IPS-18c (cell line): ENCODE measurements at regions not wholly inside any gene's neighbourhood (a gene's known extent, or its start where the extent isn't known, plus 50 kb on each side); places are given as distances from the start of the nearest gene placed in this dataset.

ENCODE experiments used
- H3K4me3 ChIP-seq: 2 replicates; pipeline ENCODE4 v1.7.0; 2013; ENCODE audit warnings: low read depth, mild to moderate bottlenecking, low read length, moderate library complexity; ENCODE audit not compliant: insufficient read depth
- H3K9me3 ChIP-seq: one replicate; pipeline ENCODE4 v1.6.1; 2013; ENCODE audit warnings: mild to moderate bottlenecking, low read length, moderate library complexity; ENCODE audit not compliant: control insufficient read depth, insufficient read depth

DNA sequence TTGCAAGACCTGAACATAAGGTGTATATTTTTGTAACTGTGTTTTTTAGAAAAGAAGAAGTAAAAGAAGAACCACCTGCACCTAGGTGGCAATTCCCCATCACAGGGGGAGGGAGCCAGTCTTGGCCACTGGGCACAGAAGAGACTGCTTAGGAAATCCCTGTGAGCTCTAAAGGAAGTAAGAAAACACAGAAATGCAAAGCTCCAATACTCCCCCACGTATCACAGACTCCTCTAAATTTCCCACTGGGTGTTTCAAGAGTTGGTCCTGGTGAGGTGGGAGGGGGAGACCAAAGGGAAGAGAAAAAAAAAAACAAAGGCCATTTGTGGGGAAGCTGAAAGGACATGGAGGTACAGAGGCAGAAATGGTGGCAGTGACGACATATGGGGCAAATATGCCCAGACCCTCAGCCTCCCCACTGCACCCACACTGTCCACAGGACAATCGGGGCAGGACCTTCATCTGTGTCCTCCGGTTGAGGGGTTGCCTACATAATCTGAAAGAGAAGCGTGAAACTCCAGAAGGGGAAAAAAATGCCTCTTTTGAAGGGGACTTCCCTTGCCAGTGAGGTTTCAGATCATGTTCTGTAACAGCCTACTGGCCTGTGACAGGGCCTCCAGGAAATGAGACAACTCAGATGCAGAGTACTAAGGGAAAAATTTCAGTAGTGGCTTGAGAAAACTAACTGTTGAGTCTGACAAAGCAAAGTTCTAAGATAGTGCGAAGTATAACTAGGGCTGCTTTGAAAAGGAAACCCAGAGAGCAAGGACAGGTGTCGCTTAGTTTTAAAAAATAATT lies 226.2 kb upstream of the MARCKS start:
- Histone ChIP-seq H3K4me3 (no peak overlapping the region), H3K9me3 (peaks cover 2% of the 10 kb centered on the region)

DNA sequence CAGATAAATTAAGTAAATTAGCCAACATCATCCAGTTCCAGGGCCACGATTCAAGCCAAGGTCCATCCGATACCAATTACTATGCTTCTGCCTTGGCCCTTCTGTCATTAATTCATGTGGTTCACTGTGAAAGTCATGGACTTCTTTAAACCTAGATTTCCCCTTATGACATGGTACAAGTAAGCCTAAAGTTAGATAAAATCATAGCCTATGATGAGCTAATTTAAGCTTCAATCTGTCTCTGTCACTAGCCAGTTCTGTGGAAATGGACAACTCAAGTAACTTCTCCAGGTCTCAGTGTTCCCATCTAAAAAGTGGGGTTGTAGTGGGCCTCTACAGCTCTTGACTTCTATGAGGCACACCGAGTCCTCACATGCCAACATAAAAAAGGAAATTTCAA lies 225.5 kb upstream of the MARCKS start:
- Histone ChIP-seq H3K9me3 (peaks cover 2% of the 10 kb centered on the region), H3K4me3 (no peak overlapping the region)

- H3K4me3 ChIP-seq: no peak overlapping the region
These were observed 224.8 kb upstream of the MARCKS start for GRCh38 chr6:113632220-113632864.

GRCh38 chr6:113633638-113634037 lies 223.5 kb upstream of the MARCKS start:
- peaks cover 2% of the 10 kb centered on the region for H3K9me3 ChIP-seq
- no peak overlapping the region for H3K4me3 ChIP-seq

More at GRCh38 chr6:113632220-113632864, 224.8 kb upstream of the MARCKS start:
- H3K9me3 ChIP-seq: peaks cover 2% of the 10 kb centered on the region

DNA sequence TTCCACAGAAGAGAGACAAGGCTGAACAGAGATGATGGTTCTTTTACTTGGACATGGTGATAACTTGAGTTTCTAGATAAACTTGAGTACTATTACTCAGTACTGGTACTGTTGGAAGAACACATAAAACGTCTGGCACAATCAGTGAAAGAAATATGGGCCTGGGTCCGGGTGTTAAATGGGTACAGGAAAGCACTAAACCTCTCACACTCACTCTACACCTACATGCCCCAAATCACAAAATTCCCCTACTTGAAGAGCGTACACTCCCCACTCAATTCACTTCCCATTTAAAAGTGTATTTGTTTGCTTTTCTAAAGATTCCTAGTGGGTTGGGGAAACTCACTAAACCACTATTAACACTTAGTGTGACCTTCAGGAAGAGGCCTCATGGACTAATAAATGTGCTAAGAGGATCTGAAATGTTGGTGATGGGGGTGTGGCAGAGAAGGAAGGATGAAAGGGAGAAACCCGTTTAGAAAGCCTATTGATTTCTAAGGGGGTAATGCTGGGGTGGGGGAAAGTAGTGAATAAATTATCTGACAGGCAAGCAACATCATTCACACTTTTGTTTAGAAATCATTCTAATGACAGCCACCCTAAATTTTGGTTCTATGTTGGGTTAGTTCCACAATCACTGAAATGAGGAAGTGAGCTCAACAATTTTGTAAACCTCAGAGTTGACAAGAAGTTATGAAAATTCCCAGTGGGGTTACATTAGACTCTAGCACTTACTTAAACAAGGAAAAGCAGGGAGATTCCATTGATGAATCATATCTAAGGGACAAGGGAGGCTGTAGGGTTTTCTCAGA lies 222.6 kb upstream of the MARCKS start:
- H3K4me3 ChIP-seq: no peak overlapping the region

GRCh38 chr6:113635222-113635986 lies 221.7 kb upstream of the MARCKS start:
- Histone ChIP-seq H3K9me3 (peaks cover 4% of the 10 kb centered on the region), H3K4me3 (no peak overlapping the region)

More for the DNA sequence above, 222.6 kb upstream of the MARCKS start:
- H3K9me3 ChIP-seq: peaks cover 4% of the 10 kb centered on the region

- H3K4me3 ChIP-seq: no peak overlapping the region
These were observed 220.8 kb upstream of the MARCKS start for GRCh38 chr6:113636357-113636824.

DNA sequence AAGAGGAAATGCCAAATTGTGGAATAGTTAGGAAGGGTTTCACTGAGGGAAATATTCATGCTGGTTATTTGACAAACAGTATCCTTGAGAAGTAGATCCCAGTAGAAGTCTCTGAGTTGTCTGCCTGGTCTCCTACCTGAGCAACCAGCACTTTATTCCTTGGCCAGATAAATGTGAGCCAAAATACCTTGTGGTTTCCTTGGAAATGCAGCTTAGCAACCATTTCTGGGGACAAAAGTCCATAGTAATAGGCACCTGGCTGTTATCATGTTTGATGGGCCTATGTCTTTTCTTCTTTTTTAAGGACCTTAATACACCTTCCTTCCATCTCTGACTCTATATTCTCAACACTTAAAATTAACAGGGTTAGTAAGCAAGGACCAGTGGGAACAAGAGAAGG lies 217.1 kb upstream of the MARCKS start:
- H3K9me3 ChIP-seq: peaks cover 2% of the 10 kb centered on the region
- no peak overlapping the region for H3K4me3 ChIP-seq

More at GRCh38 chr6:113636357-113636824, 220.8 kb upstream of the MARCKS start:
- peaks cover 4% of the 10 kb centered on the region for H3K9me3 ChIP-seq

DNA sequence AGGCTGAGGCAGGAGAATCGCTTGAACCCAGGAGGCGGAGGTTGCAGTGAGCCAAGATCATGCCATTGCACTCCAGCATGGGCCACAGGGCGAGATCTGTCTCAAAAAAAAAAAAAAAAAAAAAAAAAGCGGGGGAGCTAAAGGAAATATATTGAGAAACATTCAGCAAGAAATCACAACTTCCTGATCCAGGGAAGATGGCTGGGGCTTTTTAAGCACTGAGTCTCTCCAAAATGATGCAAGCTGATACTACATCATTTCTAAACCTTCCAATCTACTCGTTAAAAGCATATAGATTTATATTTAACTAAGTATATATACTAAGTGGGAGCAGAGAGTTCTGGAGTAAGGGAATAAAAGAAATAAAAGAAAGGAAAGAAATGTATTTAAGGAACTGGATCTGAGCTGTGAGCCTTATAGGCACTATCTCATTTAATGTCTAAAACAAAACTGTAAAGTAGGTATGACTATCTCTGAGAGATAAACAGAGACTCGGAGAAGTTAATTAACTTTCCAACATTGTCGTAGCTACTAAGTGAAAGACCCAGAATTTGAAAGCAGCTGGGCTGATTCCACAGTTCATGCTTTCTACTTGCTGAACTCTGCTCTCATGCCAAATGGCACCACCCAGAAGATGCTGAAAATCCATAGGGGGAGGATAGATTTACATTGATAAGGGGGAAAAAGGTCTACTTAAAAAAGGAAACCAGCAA lies 215.0 kb upstream of the MARCKS start:
- no peak overlapping the region for H3K4me3 ChIP-seq
- H3K9me3 ChIP-seq: peaks cover 4% of the 10 kb centered on the region

GRCh38 chr6:113642714-113643406 lies 214.3 kb upstream of the MARCKS start:
- H3K4me3 ChIP-seq: no peak overlapping the region
- peaks cover 4% of the 10 kb centered on the region for H3K9me3 ChIP-seq

DNA sequence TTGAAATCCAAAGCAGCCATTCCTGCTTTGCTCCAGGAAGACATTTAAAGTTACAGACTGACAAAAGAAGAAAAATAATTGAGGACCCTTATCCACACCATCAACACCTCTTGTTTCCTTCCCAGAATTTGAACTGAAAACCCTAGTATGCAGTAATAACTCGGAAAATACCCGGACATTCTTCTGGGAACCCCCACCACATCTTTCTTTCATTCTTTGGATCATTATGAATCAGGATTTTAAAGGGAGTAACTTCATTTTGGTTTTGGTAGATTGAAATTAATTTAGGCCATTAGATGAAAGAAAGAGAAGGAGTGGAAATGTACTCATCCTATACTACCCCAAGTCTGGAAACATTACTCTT lies 213.8 kb upstream of the MARCKS start:
- Histone ChIP-seq H3K9me3 (peaks cover 4% of the 10 kb centered on the region), H3K4me3 (no peak overlapping the region)

DNA sequence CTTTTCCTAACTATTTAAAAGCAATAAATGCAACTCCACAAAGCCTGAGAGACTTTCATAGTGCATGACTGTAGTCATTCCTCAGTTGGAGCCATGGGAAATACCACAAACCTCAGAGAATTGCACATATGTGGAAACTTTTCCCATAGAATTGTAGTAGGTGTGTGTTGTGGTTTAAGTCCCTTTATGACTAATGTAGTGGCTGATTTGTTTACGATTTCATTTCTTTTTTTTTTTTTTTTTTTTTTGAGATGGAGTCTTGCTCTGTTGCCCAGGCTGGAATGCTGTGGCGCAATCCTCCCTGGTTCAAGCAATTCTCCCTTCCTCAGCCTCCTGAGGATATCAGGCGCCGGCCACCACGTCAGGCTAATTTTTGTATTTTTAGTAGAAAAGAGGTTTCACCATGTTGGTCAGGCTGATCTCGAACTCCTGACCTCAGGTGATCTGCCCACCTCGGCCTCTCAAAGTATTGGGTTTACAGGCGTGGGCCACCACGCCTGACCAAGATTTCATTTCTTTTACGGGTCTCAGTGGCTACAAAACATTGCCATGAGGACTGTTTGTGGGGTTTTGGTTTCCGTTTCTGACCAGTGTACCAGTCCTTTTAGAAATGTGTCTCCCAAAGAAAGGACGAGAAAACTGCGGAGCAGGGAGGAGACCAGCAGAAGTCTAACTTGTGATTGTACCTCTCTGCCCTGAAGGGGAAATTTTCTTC lies 212.1 kb upstream of the MARCKS start:
- H3K4me3 ChIP-seq: no peak overlapping the region

DNA sequence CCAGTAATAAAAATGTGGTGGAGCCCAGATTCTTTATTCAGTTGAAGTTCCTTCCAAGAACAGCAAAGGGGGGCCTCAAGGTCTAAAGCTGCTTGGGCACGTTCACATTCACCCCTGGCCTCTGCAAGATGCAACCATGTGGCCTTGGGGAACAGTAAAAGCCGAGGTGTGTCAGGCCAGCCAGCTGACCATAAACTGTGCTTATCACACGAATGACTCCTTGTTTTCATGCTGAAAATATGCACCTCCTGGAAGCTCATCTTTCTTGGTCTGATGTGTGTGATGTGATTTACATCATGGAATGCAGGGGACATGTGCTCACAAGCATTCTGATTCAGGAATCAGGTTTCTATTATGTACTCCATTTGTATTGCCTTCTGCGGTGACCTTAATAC lies 211.6 kb upstream of the MARCKS start:
- peaks cover 2% of the 10 kb centered on the region for H3K9me3 ChIP-seq

More for the DNA sequence above, 212.1 kb upstream of the MARCKS start:
- peaks cover 2% of the 10 kb centered on the region for H3K9me3 ChIP-seq

GRCh38 chr6:113645986-113646385 lies 211.2 kb upstream of the MARCKS start:
- H3K4me3 ChIP-seq: no peak overlapping the region
- H3K9me3 ChIP-seq: peaks cover 2% of the 10 kb centered on the region

More for the DNA sequence above, 211.6 kb upstream of the MARCKS start:
- no peak overlapping the region for H3K4me3 ChIP-seq

- peaks cover 2% of the 10 kb centered on the region for H3K9me3 ChIP-seq
- no peak overlapping the region for H3K4me3 ChIP-seq
These were observed 210.4 kb upstream of the MARCKS start for GRCh38 chr6:113646701-113647100.
